Activated CD4-positive, alpha-beta memory T cell treated with anti-CD3 and anti-CD28 coated beads for 36 hours (primary cell): ENCODE measurements at regions not wholly inside any gene's neighbourhood (a gene's known extent, or its start where the extent isn't known, plus 50 kb on each side); places are given as distances from the start of the nearest gene placed in this dataset.

Experiments used
- CTCF ChIA-PET: fragments of 350-600 bp; sonication (Branson Sonifier 250); formaldehyde crosslinking; loops from one replicate; lab custom pipeline; 2021; ENCODE audit warnings: antibody characterized with exemption, inconsistent platforms; lab: Charles Lee
- POLR2A ChIA-PET: fragments of 350-600 bp; sonication (Branson Sonifier 250); formaldehyde crosslinking; loops from one replicate; lab custom pipeline; 2021; ENCODE audit warnings: antibody characterized with exemption; lab: Charles Lee
- DNase-seq: peaks from one replicate; pipeline ENCODE4 v3.0.0-alpha.2; 2020
- H3K27ac Mint-ChIP-seq: one replicate; pipeline ENCODE4 v1.8.0; 2021; ENCODE audit warnings: mixed read lengths
- H3K27me3 Mint-ChIP-seq: one replicate; pipeline ENCODE4 v1.8.0; 2021; ENCODE audit warnings: mixed read lengths
- H3K36me3 Mint-ChIP-seq: one replicate; pipeline ENCODE4 v1.8.0; 2021; ENCODE audit warnings: mixed read lengths
- H3K4me1 Mint-ChIP-seq: one replicate; pipeline ENCODE4 v1.8.0; 2021; ENCODE audit warnings: low read depth, mixed read lengths
- H3K4me3 Mint-ChIP-seq: one replicate; pipeline ENCODE4 v1.8.0; 2021; ENCODE audit warnings: mild to moderate bottlenecking, mixed read lengths
- H3K9me3 Mint-ChIP-seq: one replicate; pipeline ENCODE4 v1.8.0; 2021; ENCODE audit warnings: mixed read lengths
- intact Hi-C: fragments of 100-400 bp; cut with micrococcal nuclease; formaldehyde crosslinking; loops from one replicate; pipeline ENCODE4 v1.15.1; 2023

DNA sequence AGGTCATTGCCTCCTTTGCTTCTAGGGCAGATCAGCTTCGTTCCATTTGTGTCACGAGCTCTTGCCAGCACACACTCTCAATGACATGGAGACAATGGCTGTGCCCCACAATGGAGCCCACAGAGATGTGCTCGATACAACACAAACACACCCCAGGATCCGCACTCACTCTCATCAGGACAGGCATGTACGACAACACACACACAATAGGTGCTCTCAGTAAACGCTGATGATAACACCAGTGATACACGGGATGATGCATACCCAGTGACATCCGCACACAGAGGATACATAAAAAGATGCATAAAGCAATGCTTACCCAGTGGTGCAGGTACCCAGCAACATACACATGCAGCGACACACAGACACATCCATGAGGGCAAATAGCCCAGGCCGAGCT, 61.2 kb upstream of the LBX1 start:
- Mint-ChIP-seq H3K4me3 (no peak overlapping the region), H3K9me3 (no peaks in the 10 kb centered on the region), H3K27me3 (peaks cover 67% of the 10 kb centered on the region), H3K36me3 (no peaks in the 10 kb centered on the region), H3K4me1 (peaks cover 5% of the 10 kb centered on the region), H3K27ac (no peak overlapping the region)
- intact Hi-C loops: no loop called here
- POLR2A ChIA-PET: no interaction called here
- CTCF ChIA-PET: interaction anchor here (0.6 to 6.5 kb wide), 18 partner anchors 8 to 639 kb away, joined by 3 to 82 read pairs (median 4); no protein-coding TSS in a partner anchor
- DNase-seq: no peak

GRCh38 chr10:101290881-101291280, 61.6 kb upstream of the LBX1 start:
- no peak overlapping the region for H3K4me3 Mint-ChIP-seq
- peaks cover 5% of the 10 kb centered on the region for H3K4me1 Mint-ChIP-seq
- H3K27me3 Mint-ChIP-seq: peaks cover 69% of the 10 kb centered on the region
- H3K36me3 Mint-ChIP-seq: no peaks in the 10 kb centered on the region
- no peak overlapping the region for H3K27ac Mint-ChIP-seq
- ChIA-PET CTCF (interaction anchor here (0.6 to 6.5 kb wide), 16 partner anchors 8 to 638 kb away, joined by 3 to 82 read pairs (median 4); no protein-coding TSS in a partner anchor), POLR2A (no interaction called here)
- intact Hi-C loops: loop anchor here (1.0 kb wide), 1 partner anchor 76 kb away; no protein-coding TSS in a partner anchor
- no peaks in the 10 kb centered on the region for H3K9me3 Mint-ChIP-seq
- no peak for DNase-seq

- CTCF ChIA-PET: interaction anchor here (0.9 to 6.5 kb wide), 32 partner anchors 9 to 297 kb away, joined by 3 to 82 read pairs (median 4); partner anchors contain the start of genes BTRC, DPCD, LBX1 and POLL
- POLR2A ChIA-PET: no interaction called here
- intact Hi-C loops: loop anchor here (1.0 kb wide), 1 partner anchor 76 kb away; no protein-coding TSS in a partner anchor
- peaks cover 5% of the 10 kb centered on the region for H3K4me1 Mint-ChIP-seq
- H3K4me3 Mint-ChIP-seq: peak overlapping the region; percentile 66
- no peak overlapping the region for H3K27ac Mint-ChIP-seq
- DNase-seq: peak; percentile 58
- no peaks in the 10 kb centered on the region for H3K36me3 Mint-ChIP-seq
- H3K27me3 Mint-ChIP-seq: peaks cover 65% of the 10 kb centered on the region
- no peaks in the 10 kb centered on the region for H3K9me3 Mint-ChIP-seq
Measured at GRCh38 chr10:101291331-101292193, 62.3 kb upstream of the LBX1 start.

DNA sequence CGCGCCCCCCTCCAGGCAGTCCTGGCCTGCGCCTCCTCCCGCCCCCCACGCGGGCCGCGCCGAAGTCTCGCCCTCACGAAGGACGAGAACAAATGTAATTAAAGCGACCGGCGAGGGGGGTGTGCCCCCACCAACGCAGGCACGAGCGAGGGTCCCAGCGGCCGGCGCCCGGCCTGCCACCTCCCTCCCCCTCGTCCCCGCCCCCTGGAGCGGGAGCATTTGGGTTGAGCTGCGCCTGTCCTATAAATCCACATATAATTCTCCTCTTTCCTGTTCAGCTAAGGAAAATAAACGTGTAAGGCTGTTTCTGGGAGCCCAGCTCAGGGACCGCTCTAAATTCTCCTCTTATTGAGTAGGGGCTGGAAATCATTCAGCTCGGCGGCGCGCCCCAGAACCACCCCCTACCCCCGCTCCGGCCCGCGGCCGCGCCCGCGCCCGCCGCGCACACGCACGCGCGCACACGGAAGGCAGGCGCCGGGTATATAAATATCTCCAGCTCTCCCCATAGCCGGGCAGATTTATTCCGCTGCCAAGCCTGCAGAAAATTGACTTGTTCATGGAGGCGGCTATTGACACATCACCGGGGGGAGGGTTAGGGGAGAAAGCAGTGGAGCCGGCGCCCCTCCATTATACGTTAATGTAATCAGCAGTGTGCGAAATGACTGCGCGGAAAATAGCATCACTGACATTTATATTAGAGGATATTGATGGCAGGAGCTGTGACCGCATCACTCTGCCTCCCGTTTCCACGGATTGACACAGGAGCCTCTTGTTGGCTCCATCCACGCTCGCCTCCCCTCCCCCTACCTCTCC, 61.6 kb upstream of the BTRC start:
- Mint-ChIP-seq H3K36me3 (no peaks in the 10 kb centered on the region), H3K9me3 (no peaks in the 10 kb centered on the region), H3K27me3 (peaks cover 65% of the 10 kb centered on the region), H3K27ac (no peak overlapping the region), H3K4me1 (peaks cover 5% of the 10 kb centered on the region), H3K4me3 (peak overlapping the region; percentile 44)
- ChIA-PET POLR2A (no interaction called here), CTCF (interaction anchor here (0.9 to 6.5 kb wide), 31 partner anchors 10 to 296 kb away, joined by 3 to 82 read pairs (median 4); partner anchors contain the start of genes BTRC, DPCD, LBX1 and POLL)
- intact Hi-C loops: no loop called here
- peak; percentile 17 for DNase-seq

- Mint-ChIP-seq H3K9me3 (no peaks in the 10 kb centered on the region), H3K27me3 (peaks cover 64% of the 10 kb centered on the region), H3K36me3 (no peaks in the 10 kb centered on the region), H3K4me1 (peaks cover 5% of the 10 kb centered on the region), H3K4me3 (no peak overlapping the region), H3K27ac (no peak overlapping the region)
- no peak for DNase-seq
- intact Hi-C loops: no loop called here
- CTCF ChIA-PET: interaction anchor here (0.8 to 6.5 kb wide), 18 partner anchors 10 to 295 kb away, joined by 3 to 82 read pairs (median 7); partner anchors contain the start of genes DPCD, LBX1 and POLL
- POLR2A ChIA-PET: no interaction called here
Measured at GRCh38 chr10:101293007-101293723, 60.8 kb upstream of the BTRC start.

GRCh38 chr10:101294109-101294508, 59.9 kb upstream of the BTRC start:
- CTCF ChIA-PET: interaction anchor here (1.2 to 6.5 kb wide), 2 partner anchors 80 to 172 kb away, joined by 6 to 82 read pairs; no protein-coding TSS in a partner anchor
- H3K27ac Mint-ChIP-seq: no peak overlapping the region
- H3K36me3 Mint-ChIP-seq: no peaks in the 10 kb centered on the region
- DNase-seq: no peak
- no peaks in the 10 kb centered on the region for H3K9me3 Mint-ChIP-seq
- POLR2A ChIA-PET: no interaction called here
- H3K4me1 Mint-ChIP-seq: peaks cover 5% of the 10 kb centered on the region
- no peak overlapping the region for H3K4me3 Mint-ChIP-seq
- intact Hi-C loops: no loop called here
- H3K27me3 Mint-ChIP-seq: peaks cover 61% of the 10 kb centered on the region

DNA sequence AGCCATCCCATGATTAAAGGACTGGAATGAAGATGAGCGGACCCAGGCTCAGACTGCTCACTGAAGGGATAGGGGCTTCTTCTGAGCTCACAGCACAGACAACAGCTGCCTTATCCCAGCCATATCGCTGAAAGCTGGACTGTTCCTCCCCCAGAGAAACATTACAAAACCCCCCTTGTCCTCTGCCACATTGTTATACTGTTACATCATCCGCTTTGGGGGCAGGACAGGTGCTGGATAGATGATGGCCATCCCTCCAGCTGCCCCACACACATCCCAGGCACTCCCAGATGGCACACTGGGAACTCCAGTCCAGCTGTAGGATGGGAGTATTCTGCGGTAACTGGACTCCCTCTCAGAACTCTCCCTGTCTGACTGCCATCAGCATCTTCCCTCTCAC, 58.7 kb upstream of the BTRC start:
- ChIA-PET POLR2A (no interaction called here), CTCF (interaction anchor here (0.8 to 2.3 kb wide), 6 partner anchors 17 to 171 kb away, joined by 3 to 8 read pairs (median 6); no protein-coding TSS in a partner anchor)
- DNase-seq: no peak
- Mint-ChIP-seq H3K27me3 (peaks cover 52% of the 10 kb centered on the region), H3K9me3 (no peaks in the 10 kb centered on the region), H3K36me3 (no peaks in the 10 kb centered on the region), H3K4me3 (no peak overlapping the region), H3K4me1 (peaks cover 5% of the 10 kb centered on the region), H3K27ac (no peak overlapping the region)
- intact Hi-C loops: no loop called here

GRCh38 chr10:101297901-101298486, 56.0 kb upstream of the BTRC start:
- Mint-ChIP-seq H3K4me3 (no peak overlapping the region), H3K27ac (no peak overlapping the region), H3K27me3 (peaks cover 39% of the 10 kb centered on the region), H3K9me3 (no peaks in the 10 kb centered on the region), H3K36me3 (no peaks in the 10 kb centered on the region), H3K4me1 (no peaks in the 10 kb centered on the region)
- DNase-seq: peak; percentile 84
- POLR2A ChIA-PET: no interaction called here
- intact Hi-C loops: no loop called here
- CTCF ChIA-PET: interaction anchor here (0.6 to 2.4 kb wide), 16 partner anchors 9 to 282 kb away, joined by 3 to 12 read pairs (median 4); no protein-coding TSS in a partner anchor

GRCh38 chr10:101299211-101299610, 54.8 kb upstream of the BTRC start:
- Mint-ChIP-seq H3K4me3 (no peak overlapping the region), H3K4me1 (no peaks in the 10 kb centered on the region), H3K9me3 (no peaks in the 10 kb centered on the region), H3K36me3 (no peaks in the 10 kb centered on the region), H3K27ac (no peak overlapping the region), H3K27me3 (peaks cover 32% of the 10 kb centered on the region)
- ChIA-PET CTCF (interaction anchor here (1.4 to 2.4 kb wide), 5 partner anchors 25 to 281 kb away, joined by 4 to 12 read pairs (median 10); no protein-coding TSS in a partner anchor), POLR2A (no interaction called here)
- intact Hi-C loops: no loop called here
- no peak for DNase-seq

- POLR2A ChIA-PET: no interaction called here
- H3K4me3 Mint-ChIP-seq: no peak overlapping the region
- peak; percentile 71 for DNase-seq
- no peaks in the 10 kb centered on the region for H3K4me1 Mint-ChIP-seq
- H3K27me3 Mint-ChIP-seq: peaks cover 23% of the 10 kb centered on the region
- no peak overlapping the region for H3K27ac Mint-ChIP-seq
- intact Hi-C loops: loop anchor here (1.0 to 2.0 kb wide), 2 partner anchors 141 to 270 kb away; no protein-coding TSS in a partner anchor
- no peaks in the 10 kb centered on the region for H3K36me3 Mint-ChIP-seq
- H3K9me3 Mint-ChIP-seq: no peaks in the 10 kb centered on the region
- CTCF ChIA-PET: interaction anchor here (0.6 to 5.8 kb wide), 20 partner anchors 9 to 731 kb away, joined by 3 to 60 read pairs (median 4); no protein-coding TSS in a partner anchor
Measured at GRCh38 chr10:101301111-101301731, 52.7 kb upstream of the BTRC start.
